ENCODE measurements at regions not wholly inside any gene's neighbourhood (a gene's known extent, or its start where the extent isn't known, plus 50 kb on each side); places are given as distances from the start of the nearest gene placed in this dataset.

- POLR2A ChIA-PET: no interaction called here
- Mint-ChIP-seq H3K27ac (ENCODE audit: unreplicated experiment) (no peak overlapping the region), H3K9me3 (ENCODE audit: unreplicated experiment) (peaks cover 6% of the 10 kb centered on the region), H3K36me3 (ENCODE audit: insufficient read depth, unreplicated experiment) (no peaks in the 10 kb centered on the region), H3K27me3 (ENCODE audit: insufficient read depth, unreplicated experiment) (no peaks in the 10 kb centered on the region), H3K4me1 (ENCODE audit: low read depth, unreplicated experiment) (peaks cover 7% of the 10 kb centered on the region), H3K4me3 (ENCODE audit: unreplicated experiment) (no peak overlapping the region)
- CTCF ChIA-PET: no interaction called here
- no TSS peak for BruUV-seq (replicated peaks)
- Histone ChIP-seq H3K4me3 (ENCODE audit: low read depth, low read length) (no peak overlapping the region), H3K4me1 (0 out of 2 replicates have a peak, but pooled peaks cover 6% of the 10 kb centered on the region), H3K36me3 (ENCODE audit: control insufficient read depth, insufficient read depth, low read length) (no peaks in the 10 kb centered on the region), H3K9me3 (peaks cover 4% of the 10 kb centered on the region; the same call in 1 of the 2 replicates), H3K27me3 (replicated peaks; ENCODE audit: control insufficient read depth, insufficient read depth, low read length) (no peaks in the 10 kb centered on the region)
- intact Hi-C loops (cut with micrococcal nuclease; ENCODE audit: unreplicated experiment): loop anchor here (10.0 kb wide), 1 partner anchor 649 kb away; no protein-coding TSS in a partner anchor
- TF ChIP-seq CTCF (IDR thresholded peaks at IDR 0.05; ENCODE audit: insufficient read depth in 1 of 2, low read depth in 1 of 2, low read length in 1 of 2, severe bottlenecking in 1 of 2, unreplicated experiment in 1 of 2): no peak
- DNase-seq: no peak
These were observed 136.3 kb downstream of the AEBP2 start for GRCh38 chr12:19575337-19576243.

- 0 out of 2 replicates have a peak, but pooled peaks cover 6% of the 10 kb centered on the region for H3K4me1 ChIP-seq
- Mint-ChIP-seq H3K9me3 (ENCODE audit: unreplicated experiment) (peaks cover 10% of the 10 kb centered on the region), H3K4me3 (ENCODE audit: unreplicated experiment) (no peak overlapping the region), H3K27ac (ENCODE audit: unreplicated experiment) (no peak overlapping the region), H3K36me3 (ENCODE audit: insufficient read depth, unreplicated experiment) (no peaks in the 10 kb centered on the region), H3K27me3 (ENCODE audit: insufficient read depth, unreplicated experiment) (no peaks in the 10 kb centered on the region), H3K4me1 (ENCODE audit: low read depth, unreplicated experiment) (peaks cover 7% of the 10 kb centered on the region)
- intact Hi-C loops (cut with micrococcal nuclease; ENCODE audit: unreplicated experiment): loop anchor here (10.0 kb wide), 1 partner anchor 648 kb away; no protein-coding TSS in a partner anchor
- no TSS peak for BruUV-seq (replicated peaks)
- ChIA-PET CTCF (no interaction called here), POLR2A (no interaction called here)
- TF ChIP-seq CTCF (IDR thresholded peaks at IDR 0.05; ENCODE audit: insufficient read depth in 1 of 2, low read depth in 1 of 2, low read length in 1 of 2, severe bottlenecking in 1 of 2, unreplicated experiment in 1 of 2): no peak
- no peak overlapping the region for H3K4me3 ChIP-seq (ENCODE audit: low read depth, low read length)
- H3K27me3 ChIP-seq (replicated peaks; ENCODE audit: control insufficient read depth, insufficient read depth, low read length): no peaks in the 10 kb centered on the region
- DNase-seq: no peak
- H3K36me3 ChIP-seq (ENCODE audit: control insufficient read depth, insufficient read depth, low read length): no peaks in the 10 kb centered on the region
- peaks cover 8% of the 10 kb centered on the region for H3K9me3 ChIP-seq
These were observed 137.4 kb downstream of the AEBP2 start for GRCh38 chr12:19576506-19577280.

GRCh38 chr12:19577281-19577530 is 137.9 kb downstream of the AEBP2 start:
- CTCF ChIA-PET: no interaction called here
- 0 out of 2 replicates have a peak, but pooled peaks cover 6% of the 10 kb centered on the region for H3K4me1 ChIP-seq
- no peaks in the 10 kb centered on the region for H3K36me3 ChIP-seq (ENCODE audit: control insufficient read depth, insufficient read depth, low read length)
- TF ChIP-seq CTCF (IDR thresholded peaks at IDR 0.05; ENCODE audit: insufficient read depth in 1 of 2, low read depth in 1 of 2, low read length in 1 of 2, severe bottlenecking in 1 of 2, unreplicated experiment in 1 of 2): no peak
- Mint-ChIP-seq H3K27ac (ENCODE audit: unreplicated experiment) (no peak overlapping the region), H3K9me3 (ENCODE audit: unreplicated experiment) (peaks cover 15% of the 10 kb centered on the region), H3K36me3 (ENCODE audit: insufficient read depth, unreplicated experiment) (peaks cover under 1% of the 10 kb centered on the region), H3K4me1 (ENCODE audit: low read depth, unreplicated experiment) (peaks cover 7% of the 10 kb centered on the region), H3K27me3 (ENCODE audit: insufficient read depth, unreplicated experiment) (no peaks in the 10 kb centered on the region), H3K4me3 (ENCODE audit: unreplicated experiment) (no peak overlapping the region)
- BruUV-seq (replicated peaks): no TSS peak
- DNase-seq: no peak
- H3K9me3 ChIP-seq: peaks cover 8% of the 10 kb centered on the region
- intact Hi-C loops (cut with micrococcal nuclease; ENCODE audit: unreplicated experiment): loop anchor here (10.0 kb wide), 1 partner anchor 648 kb away; no protein-coding TSS in a partner anchor
- H3K4me3 ChIP-seq (ENCODE audit: low read depth, low read length): no peak overlapping the region
- POLR2A ChIA-PET: no interaction called here
- no peaks in the 10 kb centered on the region for H3K27me3 ChIP-seq (replicated peaks; ENCODE audit: control insufficient read depth, insufficient read depth, low read length)
